ENCODE measurements at regions not wholly inside any gene's neighbourhood (a gene's known extent, or its start where the extent isn't known, plus 50 kb on each side); places are given as distances from the start of the nearest gene placed in this dataset.

DNA sequence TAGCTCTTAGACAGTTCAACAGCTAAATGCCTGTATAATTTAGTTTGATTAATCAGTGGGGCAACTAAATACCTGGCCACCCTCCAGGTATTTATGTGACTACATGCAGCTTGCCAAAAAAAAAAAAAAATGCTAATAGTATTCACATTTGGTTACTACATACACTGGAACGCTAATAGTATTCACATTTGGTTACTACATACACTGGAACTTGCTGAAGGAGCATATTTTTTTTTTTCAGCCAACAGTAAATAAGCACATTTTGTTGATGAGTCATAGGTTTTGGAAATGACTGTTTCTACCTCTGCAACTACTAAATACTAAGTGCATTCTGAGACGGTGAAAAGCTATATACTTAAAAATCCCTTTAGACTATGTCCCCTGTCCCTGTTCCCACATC is 1172.3 kb downstream of the LRFN5 start:
- Mint-ChIP-seq H3K9me3 (peaks cover 5% of the 10 kb centered on the region), H3K4me1 (ENCODE audit: low read depth) (no peaks in the 10 kb centered on the region), H3K27me3 (ENCODE audit: insufficient read depth) (no peaks in the 10 kb centered on the region), H3K36me3 (ENCODE audit: low read depth) (no peaks in the 10 kb centered on the region), H3K27ac (no peak overlapping the region), H3K4me3 (no peak overlapping the region)
- no peak for DNase-seq (ENCODE audit: low spot score)
- intact Hi-C loops (cut with micrococcal nuclease) = no loop called here

DNA sequence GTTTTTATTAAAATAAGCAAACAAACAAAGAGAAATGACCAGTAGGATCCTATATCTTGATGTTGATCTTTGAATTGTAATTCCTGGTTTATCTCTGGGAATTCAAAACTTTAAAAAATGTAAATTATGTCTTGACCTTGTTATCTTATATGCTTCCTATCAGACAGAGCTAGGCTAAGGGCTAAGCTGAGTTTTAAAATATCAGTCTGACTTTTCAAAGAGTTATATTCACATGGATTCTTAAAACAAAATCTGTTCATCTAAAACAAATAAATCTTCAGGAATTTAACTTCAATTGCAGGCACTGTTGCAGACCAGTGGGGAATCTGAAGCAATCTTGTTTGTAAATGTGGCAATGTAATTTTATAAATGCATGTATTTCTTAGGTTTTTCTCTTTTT is 1144.1 kb downstream of the LRFN5 start:
- DNase-seq (ENCODE audit: low spot score) = no peak
- Mint-ChIP-seq H3K27ac (no peak overlapping the region), H3K36me3 (ENCODE audit: low read depth) (no peaks in the 10 kb centered on the region), H3K4me1 (ENCODE audit: low read depth) (no peaks in the 10 kb centered on the region), H3K4me3 (no peak overlapping the region), H3K27me3 (ENCODE audit: insufficient read depth) (no peaks in the 10 kb centered on the region), H3K9me3 (no peaks in the 10 kb centered on the region)
- intact Hi-C loops (cut with micrococcal nuclease) = no loop called here

DNA sequence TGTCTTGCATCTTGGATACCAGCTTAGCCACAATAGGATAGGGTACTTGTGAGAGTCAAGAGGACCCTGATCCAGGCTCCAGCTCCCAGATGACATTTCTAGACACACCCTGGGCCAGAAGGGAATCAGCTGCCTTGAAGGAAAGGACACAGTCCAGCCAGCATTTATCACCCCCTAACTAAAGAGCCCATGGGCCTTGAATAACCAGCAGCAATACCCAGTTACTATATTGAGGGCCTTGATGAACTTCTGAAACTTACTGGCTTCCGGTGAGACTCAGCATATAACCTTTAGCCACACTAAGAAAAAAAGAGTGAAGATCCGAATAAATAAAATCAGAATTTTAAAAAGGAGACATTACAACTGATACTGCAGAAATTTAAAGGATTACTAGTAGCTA is 1135.4 kb downstream of the LRFN5 start:
- Mint-ChIP-seq H3K27me3 (ENCODE audit: insufficient read depth) (no peaks in the 10 kb centered on the region), H3K27ac (no peak overlapping the region), H3K4me3 (no peak overlapping the region), H3K9me3 (peaks cover 29% of the 10 kb centered on the region), H3K36me3 (ENCODE audit: low read depth) (no peaks in the 10 kb centered on the region), H3K4me1 (ENCODE audit: low read depth) (no peaks in the 10 kb centered on the region)
- DNase-seq (ENCODE audit: low spot score) = no peak
- intact Hi-C loops (cut with micrococcal nuclease) = no loop called here

DNA sequence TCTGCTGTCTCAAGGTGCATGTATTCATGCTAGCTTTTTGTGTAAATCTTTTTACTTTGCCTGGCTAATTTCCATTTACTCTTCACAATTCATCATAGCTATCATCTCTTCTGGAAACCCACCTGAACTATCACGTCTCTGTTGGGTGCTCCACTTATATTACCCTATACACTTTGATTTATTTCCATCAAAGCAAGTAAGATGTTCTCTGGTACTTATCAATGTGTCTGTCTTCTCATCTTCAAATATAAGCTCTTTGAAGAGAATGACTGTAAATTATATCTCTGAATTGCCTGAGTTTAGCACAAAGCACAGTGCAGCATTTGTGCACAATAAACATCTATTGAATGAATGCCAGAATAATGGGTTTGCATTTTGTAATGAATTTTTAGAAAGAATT is 1129.7 kb downstream of the LRFN5 start:
- no peak for DNase-seq (ENCODE audit: low spot score)
- H3K4me3 Mint-ChIP-seq = no peak overlapping the region
- H3K9me3 Mint-ChIP-seq = peaks cover 28% of the 10 kb centered on the region
- no peaks in the 10 kb centered on the region for H3K36me3 Mint-ChIP-seq (ENCODE audit: low read depth)
- intact Hi-C loops (cut with micrococcal nuclease) = no loop called here
- no peak overlapping the region for H3K27ac Mint-ChIP-seq
- H3K27me3 Mint-ChIP-seq (ENCODE audit: insufficient read depth) = no peaks in the 10 kb centered on the region
- H3K4me1 Mint-ChIP-seq (ENCODE audit: low read depth) = no peaks in the 10 kb centered on the region

DNA sequence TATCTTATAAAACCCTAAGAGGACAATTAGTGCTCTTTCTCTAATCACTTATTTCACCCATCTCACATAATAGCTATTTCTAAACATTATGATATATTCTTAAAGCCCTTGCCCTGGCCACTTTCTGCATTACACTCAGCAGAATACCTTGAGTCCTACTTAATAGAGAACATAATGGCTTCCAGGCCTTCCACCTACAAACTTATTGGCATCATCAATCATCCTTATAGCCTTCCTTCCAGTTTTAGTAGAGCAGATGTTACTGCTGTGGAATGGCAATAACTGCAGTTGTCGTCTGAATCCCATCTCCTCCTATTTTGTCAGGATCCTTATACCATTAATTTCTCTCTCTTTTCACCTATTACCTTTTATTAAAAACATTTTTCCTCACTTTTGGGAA is 1127.4 kb downstream of the LRFN5 start:
- Mint-ChIP-seq H3K27me3 (ENCODE audit: insufficient read depth) (no peaks in the 10 kb centered on the region), H3K4me3 (no peak overlapping the region), H3K27ac (no peak overlapping the region), H3K9me3 (peaks cover 26% of the 10 kb centered on the region), H3K36me3 (ENCODE audit: low read depth) (no peaks in the 10 kb centered on the region), H3K4me1 (ENCODE audit: low read depth) (no peaks in the 10 kb centered on the region)
- no peak for DNase-seq (ENCODE audit: low spot score)
- intact Hi-C loops (cut with micrococcal nuclease) = no loop called here

DNA sequence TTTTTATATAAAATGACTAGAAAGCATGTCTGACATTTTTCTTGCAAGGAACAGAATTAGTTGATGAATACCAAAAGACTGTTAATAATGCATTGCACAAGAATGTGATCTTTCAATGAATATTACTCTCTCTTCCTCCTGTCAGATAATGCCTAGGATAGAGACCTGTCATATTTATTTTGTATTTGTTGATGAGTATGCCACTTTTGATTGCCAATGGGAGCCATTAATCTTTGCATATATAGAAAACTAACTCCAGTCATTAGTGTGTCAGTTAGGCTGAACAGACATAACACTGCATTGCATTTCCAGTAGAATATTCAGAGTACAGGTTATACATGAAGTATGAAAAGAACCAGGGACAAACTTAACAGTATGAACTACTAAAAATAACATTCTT is 1125.3 kb downstream of the LRFN5 start:
- H3K4me1 Mint-ChIP-seq (ENCODE audit: low read depth) = no peaks in the 10 kb centered on the region
- H3K27ac Mint-ChIP-seq = no peak overlapping the region
- peaks cover 31% of the 10 kb centered on the region for H3K9me3 Mint-ChIP-seq
- no peak overlapping the region for H3K4me3 Mint-ChIP-seq
- intact Hi-C loops (cut with micrococcal nuclease) = no loop called here
- no peaks in the 10 kb centered on the region for H3K27me3 Mint-ChIP-seq (ENCODE audit: insufficient read depth)
- no peak for DNase-seq (ENCODE audit: low spot score)
- H3K36me3 Mint-ChIP-seq (ENCODE audit: low read depth) = no peaks in the 10 kb centered on the region

DNA sequence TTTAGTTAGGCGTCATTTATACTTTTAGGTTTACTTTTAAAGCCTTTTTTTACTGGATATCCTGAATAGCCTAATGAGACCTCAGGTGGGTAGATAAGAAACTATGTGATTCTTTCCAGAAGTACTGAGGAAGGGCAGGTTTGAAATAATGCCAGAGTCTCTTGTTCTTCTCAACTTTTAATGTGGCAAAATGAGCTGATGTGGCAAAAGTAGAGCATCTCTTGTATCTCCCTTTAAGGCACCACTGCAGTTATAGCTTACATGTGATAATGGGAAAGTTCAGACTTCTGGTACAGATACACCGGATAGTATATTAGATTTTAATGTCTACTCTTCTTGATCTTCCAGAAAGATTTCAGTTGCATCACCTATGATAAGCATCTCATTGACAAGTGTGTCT is 1124.8 kb downstream of the LRFN5 start:
- no peak for DNase-seq (ENCODE audit: low spot score)
- Mint-ChIP-seq H3K27me3 (ENCODE audit: insufficient read depth) (no peaks in the 10 kb centered on the region), H3K27ac (no peak overlapping the region), H3K36me3 (ENCODE audit: low read depth) (no peaks in the 10 kb centered on the region), H3K4me1 (ENCODE audit: low read depth) (no peaks in the 10 kb centered on the region), H3K4me3 (no peak overlapping the region), H3K9me3 (peaks cover 35% of the 10 kb centered on the region)
- intact Hi-C loops (cut with micrococcal nuclease) = no loop called here

DNA sequence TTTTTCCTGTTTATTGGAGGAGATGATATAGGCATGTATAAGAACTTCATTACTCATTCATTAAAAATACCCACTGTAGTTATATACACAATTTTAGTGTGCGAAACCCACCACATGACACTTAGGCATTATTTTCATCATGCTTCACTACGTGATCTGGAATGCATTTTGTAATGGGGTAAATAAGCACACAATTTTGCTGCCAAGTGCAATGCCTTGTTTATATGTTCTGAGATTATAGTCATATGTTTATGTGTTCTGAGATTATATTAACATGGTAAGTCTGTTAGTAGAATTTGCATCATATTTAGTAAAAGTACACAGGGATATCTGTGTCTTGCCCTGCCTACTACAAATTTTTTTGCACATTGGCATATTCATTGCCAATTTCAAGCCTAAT is 1123.0 kb downstream of the LRFN5 start:
- intact Hi-C loops (cut with micrococcal nuclease) = no loop called here
- no peak overlapping the region for H3K4me3 Mint-ChIP-seq
- DNase-seq (ENCODE audit: low spot score) = no peak
- peaks cover 36% of the 10 kb centered on the region for H3K9me3 Mint-ChIP-seq
- no peaks in the 10 kb centered on the region for H3K27me3 Mint-ChIP-seq (ENCODE audit: insufficient read depth)
- no peak overlapping the region for H3K27ac Mint-ChIP-seq
- H3K4me1 Mint-ChIP-seq (ENCODE audit: low read depth) = no peaks in the 10 kb centered on the region
- H3K36me3 Mint-ChIP-seq (ENCODE audit: low read depth) = no peaks in the 10 kb centered on the region

DNA sequence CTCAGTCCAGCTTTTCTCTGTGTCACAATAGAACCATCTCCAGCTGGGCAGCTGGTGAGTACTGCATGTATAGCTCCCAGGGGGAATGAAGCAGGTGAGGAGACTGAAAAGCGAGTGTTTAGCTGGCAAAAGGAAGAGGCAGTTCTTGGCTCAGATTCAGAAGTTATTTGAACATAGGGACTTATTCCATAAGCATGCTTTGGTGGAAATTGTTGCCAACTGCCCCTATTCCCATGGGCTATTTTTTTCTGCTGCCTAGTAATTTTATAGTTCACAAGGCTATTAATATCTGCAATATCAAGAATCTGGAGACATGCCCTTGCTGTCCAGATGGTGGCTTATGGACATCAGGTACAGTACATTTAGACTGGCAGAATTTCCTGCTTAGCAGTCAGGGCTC is 1112.7 kb downstream of the LRFN5 start:
- Mint-ChIP-seq H3K4me3 (no peak overlapping the region), H3K9me3 (peaks cover 21% of the 10 kb centered on the region), H3K27me3 (ENCODE audit: insufficient read depth) (no peaks in the 10 kb centered on the region), H3K4me1 (ENCODE audit: low read depth) (no peaks in the 10 kb centered on the region), H3K36me3 (ENCODE audit: low read depth) (no peaks in the 10 kb centered on the region), H3K27ac (no peak overlapping the region)
- no peak for DNase-seq (ENCODE audit: low spot score)
- intact Hi-C loops (cut with micrococcal nuclease) = no loop called here

DNA sequence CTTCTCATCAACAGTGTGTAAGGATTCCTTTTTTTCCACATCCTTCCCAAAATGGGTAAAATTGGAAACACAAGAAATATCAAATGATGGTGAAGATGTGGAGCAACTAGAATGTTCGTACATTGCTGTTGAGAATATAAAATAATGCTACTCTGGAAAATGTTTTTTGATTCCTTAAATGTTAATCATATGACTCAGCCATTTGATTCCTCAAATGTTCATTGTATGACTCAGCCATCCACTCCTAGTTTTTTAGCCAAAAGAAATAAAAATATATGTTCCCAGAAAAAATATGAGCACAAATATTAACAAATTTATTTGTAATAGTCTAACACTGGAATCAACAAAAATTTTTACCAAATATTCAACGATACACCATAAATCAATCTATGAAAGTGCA is 1108.6 kb downstream of the LRFN5 start:
- no peak for DNase-seq (ENCODE audit: low spot score)
- Mint-ChIP-seq H3K9me3 (peaks cover 17% of the 10 kb centered on the region), H3K36me3 (ENCODE audit: low read depth) (no peaks in the 10 kb centered on the region), H3K4me3 (no peak overlapping the region), H3K4me1 (ENCODE audit: low read depth) (no peaks in the 10 kb centered on the region), H3K27me3 (ENCODE audit: insufficient read depth) (no peaks in the 10 kb centered on the region), H3K27ac (no peak overlapping the region)
- intact Hi-C loops (cut with micrococcal nuclease) = no loop called here

DNA sequence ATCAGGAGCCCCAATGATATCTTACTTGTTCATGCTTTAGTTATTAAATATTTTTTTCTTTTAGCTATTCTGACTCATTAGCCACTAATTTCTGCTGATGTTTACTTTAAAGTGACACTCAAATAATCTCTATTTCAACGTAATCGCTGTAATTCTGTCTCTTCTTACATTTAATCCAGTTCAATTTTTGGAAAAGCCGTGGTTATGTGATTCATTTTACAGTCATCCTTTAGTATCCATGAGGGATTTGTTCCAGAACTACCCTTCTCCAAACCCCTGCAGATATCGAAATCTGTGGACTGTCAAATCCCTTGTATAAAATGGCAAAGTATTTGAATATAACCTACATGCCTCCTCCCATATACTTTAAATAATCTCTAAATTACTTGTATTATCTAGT is 1103.4 kb downstream of the LRFN5 start:
- no peak overlapping the region for H3K4me3 Mint-ChIP-seq
- H3K27me3 Mint-ChIP-seq (ENCODE audit: insufficient read depth) = no peaks in the 10 kb centered on the region
- no peak for DNase-seq (ENCODE audit: low spot score)
- H3K36me3 Mint-ChIP-seq (ENCODE audit: low read depth) = no peaks in the 10 kb centered on the region
- H3K27ac Mint-ChIP-seq = no peak overlapping the region
- intact Hi-C loops (cut with micrococcal nuclease) = no loop called here
- peaks cover 11% of the 10 kb centered on the region for H3K9me3 Mint-ChIP-seq
- H3K4me1 Mint-ChIP-seq (ENCODE audit: low read depth) = no peaks in the 10 kb centered on the region

DNA sequence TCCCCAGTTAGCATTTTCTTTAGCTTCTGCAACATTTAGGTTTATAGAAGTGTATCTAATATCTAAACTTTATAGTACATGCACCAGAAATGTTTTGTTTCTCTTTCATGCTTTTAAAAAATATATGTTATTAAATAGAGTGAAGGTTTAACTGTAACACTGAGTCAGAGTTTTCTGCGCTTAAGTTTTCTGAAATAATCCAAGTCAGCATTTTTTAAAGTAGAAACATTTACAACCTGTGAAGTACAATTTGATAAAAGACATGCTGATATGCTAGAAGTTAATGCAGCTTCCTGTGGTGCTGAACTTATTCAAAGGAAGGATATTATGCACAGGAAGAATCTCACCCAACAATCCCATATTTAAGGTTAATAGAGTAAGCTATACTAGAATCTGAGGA is 1096.8 kb downstream of the LRFN5 start:
- Mint-ChIP-seq H3K27ac (no peak overlapping the region), H3K9me3 (peaks cover 9% of the 10 kb centered on the region), H3K36me3 (ENCODE audit: low read depth) (no peaks in the 10 kb centered on the region), H3K27me3 (ENCODE audit: insufficient read depth) (no peaks in the 10 kb centered on the region), H3K4me3 (no peak overlapping the region), H3K4me1 (ENCODE audit: low read depth) (no peaks in the 10 kb centered on the region)
- no peak for DNase-seq (ENCODE audit: low spot score)
- intact Hi-C loops (cut with micrococcal nuclease) = no loop called here

DNA sequence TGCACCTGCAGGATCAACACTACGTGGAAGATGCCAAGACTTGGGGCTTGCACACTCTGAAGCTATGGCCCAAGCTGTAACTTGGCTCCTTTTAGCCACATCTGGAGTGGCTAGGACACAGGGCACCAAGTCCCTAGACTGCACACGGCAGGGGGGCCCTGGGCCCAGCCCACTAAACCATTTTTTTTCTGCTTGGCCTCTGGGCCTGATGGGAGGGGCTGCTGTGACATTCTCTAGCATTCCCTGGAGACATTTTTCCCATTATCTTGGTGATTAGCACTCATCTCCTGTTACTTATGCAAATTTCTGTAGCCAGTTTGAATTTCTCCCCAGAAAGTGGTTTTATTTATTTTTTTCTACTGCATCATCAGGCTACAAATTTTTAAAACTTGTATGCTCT is 1080.7 kb downstream of the LRFN5 start:
- no peak for DNase-seq (ENCODE audit: low spot score)
- H3K27me3 Mint-ChIP-seq (ENCODE audit: insufficient read depth) = no peaks in the 10 kb centered on the region
- intact Hi-C loops (cut with micrococcal nuclease) = no loop called here
- no peaks in the 10 kb centered on the region for H3K4me1 Mint-ChIP-seq (ENCODE audit: low read depth)
- H3K4me3 Mint-ChIP-seq = no peak overlapping the region
- H3K36me3 Mint-ChIP-seq (ENCODE audit: low read depth) = no peaks in the 10 kb centered on the region
- H3K27ac Mint-ChIP-seq = no peak overlapping the region
- H3K9me3 Mint-ChIP-seq = peaks cover 14% of the 10 kb centered on the region

DNA sequence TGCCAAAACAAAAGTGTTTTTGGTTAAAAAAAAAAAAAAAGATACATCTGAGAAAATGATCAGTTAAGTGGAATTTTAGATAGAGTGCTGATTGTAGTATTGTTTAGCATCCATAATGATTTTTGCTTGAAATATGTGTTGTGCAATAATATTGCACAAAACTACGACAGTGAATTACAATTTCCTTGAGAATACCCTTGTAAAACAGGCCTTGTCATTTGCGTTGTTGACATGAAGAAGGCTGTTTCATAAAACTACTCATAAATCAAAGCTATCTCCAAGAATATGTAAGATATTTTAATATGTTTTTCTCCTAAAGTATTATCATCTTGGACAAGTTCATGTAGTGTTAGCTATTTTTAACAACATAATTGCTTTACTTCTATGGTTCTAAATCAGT is 1077.0 kb downstream of the LRFN5 start:
- H3K27ac Mint-ChIP-seq = no peak overlapping the region
- H3K27me3 Mint-ChIP-seq (ENCODE audit: insufficient read depth) = no peaks in the 10 kb centered on the region
- no peak for DNase-seq (ENCODE audit: low spot score)
- H3K9me3 Mint-ChIP-seq = peaks cover 7% of the 10 kb centered on the region
- H3K36me3 Mint-ChIP-seq (ENCODE audit: low read depth) = no peaks in the 10 kb centered on the region
- intact Hi-C loops (cut with micrococcal nuclease) = no loop called here
- no peak overlapping the region for H3K4me3 Mint-ChIP-seq
- no peaks in the 10 kb centered on the region for H3K4me1 Mint-ChIP-seq (ENCODE audit: low read depth)
